Osteocyte (in vitro differentiated cells): ENCODE measurements at regions not wholly inside any gene's neighbourhood (a gene's known extent, or its start where the extent isn't known, plus 50 kb on each side); places are given as distances from the start of the nearest gene placed in this dataset.

Experiments used
- DNase-seq: peaks from one replicate; pipeline ENCODE4 v3.0.0; 2021; ENCODE audit warnings: mixed read lengths; ENCODE audit not compliant: unreplicated experiment; ENCODE audit errors: extremely low spot score
- H3K27ac Mint-ChIP-seq: one replicate; pipeline ENCODE4 v1.8.0; 2021; ENCODE audit warnings: mild to moderate bottlenecking, mixed read lengths; ENCODE audit not compliant: unreplicated experiment
- H3K27me3 Mint-ChIP-seq: one replicate; pipeline ENCODE4 v1.8.0; 2021; ENCODE audit warnings: mixed read lengths; ENCODE audit not compliant: unreplicated experiment
- H3K36me3 Mint-ChIP-seq: one replicate; pipeline ENCODE4 v1.8.0; 2021; ENCODE audit warnings: mixed read lengths; ENCODE audit not compliant: unreplicated experiment
- H3K4me1 Mint-ChIP-seq: one replicate; pipeline ENCODE4 v1.8.0; 2021; ENCODE audit warnings: mixed read lengths; ENCODE audit not compliant: unreplicated experiment
- H3K4me3 Mint-ChIP-seq: one replicate; pipeline ENCODE4 v1.8.0; 2021; ENCODE audit warnings: mild to moderate bottlenecking, moderate library complexity, mixed read lengths; ENCODE audit not compliant: unreplicated experiment
- H3K9me3 Mint-ChIP-seq: one replicate; pipeline ENCODE4 v1.8.0; 2021; ENCODE audit warnings: mixed read lengths; ENCODE audit not compliant: unreplicated experiment
- TF ChIP-seq, protein P1 (sequence below): fragments of 200-600 bp; sonication (generic); IDR thresholded peaks from 2 replicates; pipeline ENCODE4 v1.5.0; 2021; ENCODE audit warnings: antibody characterized with exemption, mild to moderate bottlenecking, moderate library complexity

GRCh38 chr13:74024314-74024713 is 109.9 kb downstream of the KLF12 start:
- Mint-ChIP-seq H3K4me1 (peaks cover 17% of the 10 kb centered on the region), H3K9me3 (no peaks in the 10 kb centered on the region), H3K27me3 (no peaks in the 10 kb centered on the region), H3K36me3 (peaks cover 23% of the 10 kb centered on the region), H3K4me3 (no peak overlapping the region), H3K27ac (no peak overlapping the region)
- TF ChIP-seq, protein P1, sequence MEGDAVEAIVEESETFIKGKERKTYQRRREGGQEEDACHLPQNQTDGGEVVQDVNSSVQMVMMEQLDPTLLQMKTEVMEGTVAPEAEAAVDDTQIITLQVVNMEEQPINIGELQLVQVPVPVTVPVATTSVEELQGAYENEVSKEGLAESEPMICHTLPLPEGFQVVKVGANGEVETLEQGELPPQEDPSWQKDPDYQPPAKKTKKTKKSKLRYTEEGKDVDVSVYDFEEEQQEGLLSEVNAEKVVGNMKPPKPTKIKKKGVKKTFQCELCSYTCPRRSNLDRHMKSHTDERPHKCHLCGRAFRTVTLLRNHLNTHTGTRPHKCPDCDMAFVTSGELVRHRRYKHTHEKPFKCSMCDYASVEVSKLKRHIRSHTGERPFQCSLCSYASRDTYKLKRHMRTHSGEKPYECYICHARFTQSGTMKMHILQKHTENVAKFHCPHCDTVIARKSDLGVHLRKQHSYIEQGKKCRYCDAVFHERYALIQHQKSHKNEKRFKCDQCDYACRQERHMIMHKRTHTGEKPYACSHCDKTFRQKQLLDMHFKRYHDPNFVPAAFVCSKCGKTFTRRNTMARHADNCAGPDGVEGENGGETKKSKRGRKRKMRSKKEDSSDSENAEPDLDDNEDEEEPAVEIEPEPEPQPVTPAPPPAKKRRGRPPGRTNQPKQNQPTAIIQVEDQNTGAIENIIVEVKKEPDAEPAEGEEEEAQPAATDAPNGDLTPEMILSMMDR, result no peak
- no peak for DNase-seq

DNA sequence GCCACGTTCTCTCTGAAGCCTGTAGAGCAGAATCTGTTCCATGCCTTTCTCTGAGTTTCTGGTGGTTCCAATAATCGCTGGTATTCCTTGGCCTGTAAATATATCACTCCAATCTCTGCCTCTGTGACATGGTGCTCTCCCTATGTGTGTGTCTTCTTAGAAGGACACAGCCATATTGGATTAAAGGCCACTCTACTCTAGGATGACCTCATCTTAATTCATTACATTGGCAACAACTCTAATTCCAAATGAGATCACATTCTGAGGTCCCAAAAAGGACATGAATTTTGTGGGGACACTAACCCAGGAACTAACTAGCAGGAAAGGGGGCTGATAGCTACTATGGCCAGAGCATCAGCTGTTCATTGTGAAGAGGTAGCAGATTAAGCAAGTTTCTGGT is 110.7 kb downstream of the KLF12 start:
- TF ChIP-seq, protein P1, result no peak
- DNase-seq, result no peak
- Mint-ChIP-seq H3K9me3 (no peaks in the 10 kb centered on the region), H3K27ac (no peak overlapping the region), H3K36me3 (peaks cover 23% of the 10 kb centered on the region), H3K4me1 (peaks cover 17% of the 10 kb centered on the region), H3K4me3 (no peak overlapping the region), H3K27me3 (no peaks in the 10 kb centered on the region)

- Mint-ChIP-seq H3K9me3 (no peaks in the 10 kb centered on the region), H3K27ac (no peak overlapping the region), H3K4me1 (peaks cover 7% of the 10 kb centered on the region), H3K36me3 (peaks cover 18% of the 10 kb centered on the region), H3K27me3 (no peaks in the 10 kb centered on the region), H3K4me3 (no peak overlapping the region)
- TF ChIP-seq, protein P1, result no peak
- no peak for DNase-seq
These were observed 112.7 kb downstream of the KLF12 start for GRCh38 chr13:74021505-74021904.

GRCh38 chr13:74018062-74018431 is 116.2 kb downstream of the KLF12 start:
- H3K36me3 Mint-ChIP-seq, result peaks cover 19% of the 10 kb centered on the region
- DNase-seq, result no peak
- H3K27me3 Mint-ChIP-seq, result no peaks in the 10 kb centered on the region
- H3K27ac Mint-ChIP-seq, result no peak overlapping the region
- no peaks in the 10 kb centered on the region for H3K9me3 Mint-ChIP-seq
- TF ChIP-seq, protein P1, result no peak
- no peak overlapping the region for H3K4me3 Mint-ChIP-seq
- H3K4me1 Mint-ChIP-seq, result no peaks in the 10 kb centered on the region

- H3K4me3 Mint-ChIP-seq, result no peak overlapping the region
- H3K27me3 Mint-ChIP-seq, result no peaks in the 10 kb centered on the region
- no peaks in the 10 kb centered on the region for H3K4me1 Mint-ChIP-seq
- peaks cover 14% of the 10 kb centered on the region for H3K36me3 Mint-ChIP-seq
- TF ChIP-seq, protein P1, result no peak
- H3K9me3 Mint-ChIP-seq, result no peaks in the 10 kb centered on the region
- H3K27ac Mint-ChIP-seq, result no peak overlapping the region
- DNase-seq, result no peak
These were observed 116.7 kb downstream of the KLF12 start for GRCh38 chr13:74017301-74018061.
